Left ventricle myocardium superior (tissue), 1 donor: ENCODE measurements at regions not wholly inside any gene's neighbourhood (a gene's known extent, or its start where the extent isn't known, plus 50 kb on each side); places are given as distances from the start of the nearest gene placed in this dataset.
"Not testable (repeated sequence)": the region's sequence is repeated elsewhere in the genome, so short reads cannot be mapped to it uniquely, and the experiment has no call there.

Source experiments
- ATAC-seq: fragments of 200-7000 bp; cut with Tn5 transposase; one replicate; pipeline ENCODE4 v1.9.1; 2020; ENCODE audit warnings: mild to moderate bottlenecking, moderate library complexity
- DNase-seq: peaks from one replicate; pipeline ENCODE4 v3.0.0-alpha.2; 2020
- intact Hi-C: fragments of 100-400 bp; cut with micrococcal nuclease; formaldehyde crosslinking; loops from one replicate; pipeline ENCODE4 v1.11.0; 2022
- donor health status: DM: no; HTN: yes; CAD: no; lungs with severe emphysema.

- no peak for DNase-seq
- intact Hi-C loops: no loop called here
- no peak for ATAC-seq
These were observed 168.3 kb downstream of the PCDH20 start for GRCh38 chr13:61247149-61247936.

GRCh38 chr13:61246351-61246750, 169.3 kb downstream of the PCDH20 start:
- intact Hi-C loops: no loop called here
- DNase-seq: no peak
- no peak for ATAC-seq

GRCh38 chr13:61215601-61216000, 200.0 kb downstream of the PCDH20 start:
- DNase-seq (no peak), ATAC-seq (no peak)
- intact Hi-C loops: no loop called here

GRCh38 chr13:61215116-61215515, 200.5 kb downstream of the PCDH20 start:
- intact Hi-C loops: no loop called here
- ATAC-seq: no peak
- DNase-seq: no peak

- ATAC-seq: no peak
- intact Hi-C loops: no loop called here
- no peak for DNase-seq
These were observed 201.1 kb downstream of the PCDH20 start for GRCh38 chr13:61214551-61214950.

- not testable (repeated sequence) for ATAC-seq, DNase-seq
- intact Hi-C loops: loop anchor here (2.0 kb wide), 1 partner anchor 51 kb away; no protein-coding TSS in a partner anchor
These were observed 209.8 kb downstream of the PCDH20 start for GRCh38 chr13:61205898-61206297.

GRCh38 chr13:61204025-61204424, 211.6 kb downstream of the PCDH20 start:
- intact Hi-C loops: loop anchor here (2.0 kb wide), 1 partner anchor 49 kb away; no protein-coding TSS in a partner anchor
- ATAC-seq (no peak), DNase-seq (no peak)

GRCh38 chr13:61202042-61202441, 213.6 kb downstream of the PCDH20 start:
- intact Hi-C loops: no loop called here
- DNase-seq (no peak), ATAC-seq (no peak)

- ATAC-seq (no peak), DNase-seq (no peak)
- intact Hi-C loops: no loop called here
These were observed 222.8 kb downstream of the PCDH20 start for GRCh38 chr13:61192826-61193225.

GRCh38 chr13:61188057-61188456, 227.6 kb downstream of the PCDH20 start:
- ATAC-seq (no peak), DNase-seq (no peak)
- intact Hi-C loops: no loop called here

GRCh38 chr13:61187471-61187870, 228.2 kb downstream of the PCDH20 start:
- intact Hi-C loops: no loop called here
- ATAC-seq (no peak), DNase-seq (no peak)

GRCh38 chr13:61183670-61184069, 232.0 kb downstream of the PCDH20 start:
- DNase-seq: no peak
- intact Hi-C loops: no loop called here
- ATAC-seq: no peak

- ATAC-seq: no peak
These were observed 235.4 kb downstream of the PCDH20 start for GRCh38 chr13:61180234-61180633.

GRCh38 chr13:61179741-61180140, 235.9 kb downstream of the PCDH20 start:
- intact Hi-C loops: no loop called here
- ATAC-seq (no peak), DNase-seq (no peak)

More at GRCh38 chr13:61180234-61180633, 235.4 kb downstream of the PCDH20 start:
- DNase-seq: no peak
- intact Hi-C loops: no loop called here

- DNase-seq (peak; percentile 38), ATAC-seq (peak; percentile 42)
- intact Hi-C loops: no loop called here
These were observed 244.8 kb downstream of the PCDH20 start for GRCh38 chr13:61170856-61171255.

- DNase-seq: no peak
- intact Hi-C loops: no loop called here
- ATAC-seq: peak; percentile 96
These were observed 253.0 kb downstream of the PCDH20 start for GRCh38 chr13:61162636-61163035.

GRCh38 chr13:61162106-61162505, 253.5 kb downstream of the PCDH20 start:
- DNase-seq (no peak), ATAC-seq (peak; percentile 55)
- intact Hi-C loops: no loop called here

GRCh38 chr13:61156753-61157152, 258.9 kb downstream of the PCDH20 start:
- intact Hi-C loops: no loop called here
- no peak for DNase-seq

GRCh38 chr13:61151062-61151461, 264.6 kb downstream of the PCDH20 start:
- ATAC-seq: no peak
- intact Hi-C loops: no loop called here
- DNase-seq: no peak

More at GRCh38 chr13:61156753-61157152, 258.9 kb downstream of the PCDH20 start:
- ATAC-seq: peak; percentile 63

GRCh38 chr13:61149331-61149730, 266.3 kb downstream of the PCDH20 start:
- no peak for ATAC-seq

GRCh38 chr13:61148691-61149315, 266.8 kb downstream of the PCDH20 start:
- peak; percentile 61 for ATAC-seq
- DNase-seq: no peak
- intact Hi-C loops: no loop called here

More at GRCh38 chr13:61149331-61149730, 266.3 kb downstream of the PCDH20 start:
- intact Hi-C loops: no loop called here
- DNase-seq: no peak
